ENCODE measurements at regions not wholly inside any gene's neighbourhood (a gene's known extent, or its start where the extent isn't known, plus 50 kb on each side); places are given as distances from the start of the nearest gene placed in this dataset.

GRCh38 chr11:95586661-95587060 lies 202.9 kb downstream of the FAM76B start:
- FAIRE-seq (no peak), DNase-seq (no peak)
- Histone ChIP-seq H3K9me3 (ENCODE audit: control insufficient read depth in 2 of 3, insufficient read depth in 1 of 3, low read length in 3 of 3) (no peaks in the 10 kb centered on the region), H3K36me3 (ENCODE audit: control insufficient read depth in 2 of 3, insufficient read depth in 3 of 3, low read length in 3 of 3) (no peaks in the 10 kb centered on the region), H3K27ac (ENCODE audit: low read depth in 2 of 2, low read length in 2 of 2) (no peak overlapping the region), H3K4me1 (ENCODE audit: control insufficient read depth in 2 of 3, insufficient read depth in 2 of 3, low read depth in 1 of 3, low read length in 3 of 3) (no peaks in the 10 kb centered on the region), H3K4me3 (ENCODE audit: low read length in 3 of 3) (no peak overlapping the region), H3K9ac (ENCODE audit: low read length in 3 of 3) (no peak overlapping the region), H3K27me3 (ENCODE audit: control insufficient read depth, insufficient read depth, low read length) (no peaks in the 10 kb centered on the region)
- TF ChIP-seq, protein P1, sequence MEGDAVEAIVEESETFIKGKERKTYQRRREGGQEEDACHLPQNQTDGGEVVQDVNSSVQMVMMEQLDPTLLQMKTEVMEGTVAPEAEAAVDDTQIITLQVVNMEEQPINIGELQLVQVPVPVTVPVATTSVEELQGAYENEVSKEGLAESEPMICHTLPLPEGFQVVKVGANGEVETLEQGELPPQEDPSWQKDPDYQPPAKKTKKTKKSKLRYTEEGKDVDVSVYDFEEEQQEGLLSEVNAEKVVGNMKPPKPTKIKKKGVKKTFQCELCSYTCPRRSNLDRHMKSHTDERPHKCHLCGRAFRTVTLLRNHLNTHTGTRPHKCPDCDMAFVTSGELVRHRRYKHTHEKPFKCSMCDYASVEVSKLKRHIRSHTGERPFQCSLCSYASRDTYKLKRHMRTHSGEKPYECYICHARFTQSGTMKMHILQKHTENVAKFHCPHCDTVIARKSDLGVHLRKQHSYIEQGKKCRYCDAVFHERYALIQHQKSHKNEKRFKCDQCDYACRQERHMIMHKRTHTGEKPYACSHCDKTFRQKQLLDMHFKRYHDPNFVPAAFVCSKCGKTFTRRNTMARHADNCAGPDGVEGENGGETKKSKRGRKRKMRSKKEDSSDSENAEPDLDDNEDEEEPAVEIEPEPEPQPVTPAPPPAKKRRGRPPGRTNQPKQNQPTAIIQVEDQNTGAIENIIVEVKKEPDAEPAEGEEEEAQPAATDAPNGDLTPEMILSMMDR (IDR thresholded peaks at IDR 0.05; ENCODE audit: borderline replicate concordance, extremely low read depth, insufficient read depth): no peak
- intact Hi-C loops (cut with DNase I): no loop called here

GRCh38 chr11:95586155-95586554 lies 203.4 kb downstream of the FAM76B start:
- intact Hi-C loops (cut with DNase I): no loop called here
- H3K27me3 ChIP-seq (ENCODE audit: control insufficient read depth, insufficient read depth, low read length): no peaks in the 10 kb centered on the region
- H3K4me3 ChIP-seq (ENCODE audit: low read length in 3 of 3): no peak overlapping the region
- FAIRE-seq: no peak
- no peak for DNase-seq
- no peaks in the 10 kb centered on the region for H3K36me3 ChIP-seq (ENCODE audit: control insufficient read depth in 2 of 3, insufficient read depth in 3 of 3, low read length in 3 of 3)
- TF ChIP-seq, protein P1 (IDR thresholded peaks at IDR 0.05; ENCODE audit: borderline replicate concordance, extremely low read depth, insufficient read depth): no peak
- no peaks in the 10 kb centered on the region for H3K4me1 ChIP-seq (ENCODE audit: control insufficient read depth in 2 of 3, insufficient read depth in 2 of 3, low read depth in 1 of 3, low read length in 3 of 3)
- H3K9ac ChIP-seq (ENCODE audit: low read length in 3 of 3): no peak overlapping the region
- no peaks in the 10 kb centered on the region for H3K9me3 ChIP-seq (ENCODE audit: control insufficient read depth in 2 of 3, insufficient read depth in 1 of 3, low read length in 3 of 3)
- no peak overlapping the region for H3K27ac ChIP-seq (ENCODE audit: low read depth in 2 of 2, low read length in 2 of 2)

GRCh38 chr11:95585752-95586077 lies 203.9 kb downstream of the FAM76B start:
- DNase-seq: no peak
- intact Hi-C loops (cut with DNase I): no loop called here
- Histone ChIP-seq H3K4me3 (ENCODE audit: low read length in 3 of 3) (no peak overlapping the region), H3K27ac (ENCODE audit: low read depth in 2 of 2, low read length in 2 of 2) (no peak overlapping the region), H3K27me3 (ENCODE audit: control insufficient read depth, insufficient read depth, low read length) (no peaks in the 10 kb centered on the region), H3K9me3 (ENCODE audit: control insufficient read depth in 2 of 3, insufficient read depth in 1 of 3, low read length in 3 of 3) (no peaks in the 10 kb centered on the region), H3K9ac (ENCODE audit: low read length in 3 of 3) (no peak overlapping the region), H3K36me3 (ENCODE audit: control insufficient read depth in 2 of 3, insufficient read depth in 3 of 3, low read length in 3 of 3) (no peaks in the 10 kb centered on the region), H3K4me1 (ENCODE audit: control insufficient read depth in 2 of 3, insufficient read depth in 2 of 3, low read depth in 1 of 3, low read length in 3 of 3) (no peaks in the 10 kb centered on the region)
- TF ChIP-seq, protein P1 (IDR thresholded peaks at IDR 0.05; ENCODE audit: borderline replicate concordance, extremely low read depth, insufficient read depth): no peak
- no peak for FAIRE-seq

DNA sequence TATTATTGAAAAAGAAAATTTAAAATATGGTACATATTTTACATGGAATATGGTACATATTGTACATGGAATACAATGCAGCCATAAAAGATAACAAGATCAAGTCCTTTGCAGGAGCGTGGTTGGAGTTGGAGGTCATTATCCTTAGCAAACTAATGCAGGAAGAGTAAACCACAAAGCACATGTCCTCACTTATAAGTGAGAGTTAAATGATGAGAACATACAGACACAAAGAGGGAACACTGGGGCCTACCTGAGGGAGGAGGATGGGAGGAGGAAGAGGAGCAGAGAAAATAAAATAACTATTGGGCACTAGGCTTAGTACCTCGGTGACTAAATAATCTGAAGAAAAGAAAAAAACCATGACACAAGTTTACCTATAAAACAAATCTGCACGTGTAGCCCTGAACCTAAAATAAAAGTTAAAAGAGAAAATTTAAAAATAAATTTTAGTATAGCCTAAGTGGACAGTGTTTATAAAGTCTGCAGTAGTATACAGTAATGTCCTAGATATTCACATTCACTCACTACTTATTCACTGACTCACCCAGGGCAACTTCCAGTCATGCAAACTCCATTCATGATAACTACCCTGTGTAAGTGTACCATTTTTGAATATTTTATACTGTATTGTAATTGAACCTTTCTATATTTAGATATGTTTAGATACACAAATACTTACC lies 204.4 kb downstream of the FAM76B start:
- H3K27ac ChIP-seq (ENCODE audit: low read depth in 2 of 2, low read length in 2 of 2): no peak overlapping the region
- TF ChIP-seq, protein P1 (IDR thresholded peaks at IDR 0.05; ENCODE audit: borderline replicate concordance, extremely low read depth, insufficient read depth): no peak
- H3K9me3 ChIP-seq (ENCODE audit: control insufficient read depth in 2 of 3, insufficient read depth in 1 of 3, low read length in 3 of 3): no peaks in the 10 kb centered on the region
- no peaks in the 10 kb centered on the region for H3K27me3 ChIP-seq (ENCODE audit: control insufficient read depth, insufficient read depth, low read length)
- no peak for DNase-seq
- no peak overlapping the region for H3K9ac ChIP-seq (ENCODE audit: low read length in 3 of 3)
- intact Hi-C loops (cut with DNase I): no loop called here
- no peaks in the 10 kb centered on the region for H3K36me3 ChIP-seq (ENCODE audit: control insufficient read depth in 2 of 3, insufficient read depth in 3 of 3, low read length in 3 of 3)
- H3K4me3 ChIP-seq (ENCODE audit: low read length in 3 of 3): no peak overlapping the region
- FAIRE-seq: no peak
- no peaks in the 10 kb centered on the region for H3K4me1 ChIP-seq (ENCODE audit: control insufficient read depth in 2 of 3, insufficient read depth in 2 of 3, low read depth in 1 of 3, low read length in 3 of 3)
